Spleen (tissue), 11 donors: ENCODE measurements at regions not wholly inside any gene's neighbourhood (a gene's known extent, or its start where the extent isn't known, plus 50 kb on each side); places are given as distances from the start of the nearest gene placed in this dataset.

Source experiments
- DNase-seq: peaks from one replicate; pipeline ENCODE4 v3.0.0-alpha.2; 2020
- H3K27ac ChIP-seq, 8 donors: fragments of 200-600 bp; sonication (generic) in 7 of 8; 1 replicate in 4 of 8; 2 replicates in 4 of 8; pipeline versions ENCODE4 v1.5.0 to v1.8.0; 2016 to 2021; ENCODE audit warnings: inconsistent platforms in 4 of 8, mild to moderate bottlenecking in 4 of 8, moderate library complexity in 1 of 8
- H3K27me3 ChIP-seq, 7 donors: fragments of 200-600 bp; sonication (generic) in 6 of 7; replicated peaks in 1 of 7; 1 replicate in 4 of 7; 2 replicates in 3 of 7; pipeline versions ENCODE4 v1.5.0 to v1.8.0; 2016 to 2021; ENCODE audit warnings: inconsistent platforms in 3 of 7, mild to moderate bottlenecking in 1 of 7
- H3K36me3 ChIP-seq, 6 donors: fragments of 200-600 bp; sonication (generic) in 5 of 6; 1 replicate in 4 of 6; 2 replicates in 2 of 6; pipeline versions ENCODE4 v1.5.0 to v1.8.0; 2016 to 2021; ENCODE audit warnings: inconsistent platforms in 2 of 6
- H3K4me1 ChIP-seq, 6 donors: fragments of 200-600 bp; sonication (generic) in 5 of 6; 1 replicate in 3 of 6; 2 replicates in 3 of 6; pipeline versions ENCODE4 v1.5.0 to v1.8.0; 2016 to 2021; ENCODE audit warnings: inconsistent platforms in 3 of 6
- H3K4me3 ChIP-seq, 8 donors: fragments of 200-600 bp; sonication (generic) in 7 of 8; 1 replicate in 4 of 8; 2 replicates in 4 of 8; pipeline versions ENCODE4 v1.5.0 to v1.8.0; 2016 to 2021; ENCODE audit warnings: inconsistent platforms in 4 of 8, mild to moderate bottlenecking in 4 of 8, moderate library complexity in 2 of 8
- H3K9me3 ChIP-seq, 8 donors: fragments of 200-600 bp; sonication (generic) in 7 of 8; 1 replicate in 4 of 8; 2 replicates in 4 of 8; pipeline versions ENCODE4 v1.5.0 to v1.8.0; 2016 to 2021; ENCODE audit warnings: inconsistent platforms in 4 of 8
- CTCF ChIP-seq, 11 experiments: fragments of 200-600 bp in 7 of 11; fragments of 450-650 bp in 4 of 11; sonication (generic) in 4 of 11; IDR thresholded peaks in 8 of 11; conservative IDR thresholded peaks in 3 of 11; 1 replicate in 7 of 11; 2 replicates in 4 of 11; pipeline versions ENCODE4 v1.4.0 to v1.8.0; 2016 to 2021; ENCODE audit warnings: antibody characterized with exemption in 11 of 11, inconsistent platforms in 4 of 11, mild to moderate bottlenecking in 1 of 11
- POLR2A ChIP-seq, 3 donors: fragments of 450-650 bp; IDR thresholded peaks; one replicate each; pipeline ENCODE4 v1.5.1; 2017; ENCODE audit warnings: antibody characterized with exemption in 3 of 3, mild to moderate bottlenecking in 1 of 3
- POLR2AphosphoS5 ChIP-seq, 3 donors: sonication (generic); formaldehyde crosslinking; IDR thresholded peaks; one replicate each; pipeline ENCODE4 v1.5.1; 2017; ENCODE audit warnings: antibody characterized with exemption in 3 of 3
- WGBS, 5 donors: extraction: QIAGEN DNeasy Blood & Tissue Kit in 3 of 5; methylation state at CpG; one replicate each; pipeline versions ENCODE4 v1.1.5 to v1.1.7; 2013 to 2018; 5-methylcytosine and 5-hydroxymethylcytosine counted together
- intact Hi-C: fragments of 100-400 bp; cut with DNase I; formaldehyde crosslinking; loops from one replicate; pipeline ENCODE4 v1.15.0; 2023; ENCODE audit warnings: low total_unique reads
- donor health status: healthy with polysubstance abuse.
- donor health status: DM: no; HTN: no; CAD: no; lungs with moderate emphysema.
- donor health status: DM: no; HTN: no; CAD: no.
- donor health status: Bipolar disorder and iron deficiency.
- donor health status: healthy.
- donor health status: DM: no; HTN: no; CAD: no.
- donor health status: DM: yes; HTN: yes; CAD: no.

- H3K36me3 ChIP-seq = no peaks in the 10 kb centered on the region
- no peak for DNase-seq
- no peaks in the 10 kb centered on the region for H3K27me3 ChIP-seq
- H3K4me1 ChIP-seq = no peaks in the 10 kb centered on the region
- intact Hi-C loops = no loop called here
- H3K4me3 ChIP-seq = no peak overlapping the region
- 52 to 86% (median 62%) methylated on average over 2 of the region's 2 CpGs for WGBS, 5 donors
- H3K27ac ChIP-seq = no peak overlapping the region
- H3K9me3 ChIP-seq = peaks cover 0 to 7% (median 0%) of the 10 kb centered on the region in 8 donors
- TF ChIP-seq POLR2AphosphoS5 (IDR thresholded peaks at IDR 0.05) (no peak), CTCF (IDR thresholded peaks at IDR 0.05 in 8 of 11, conservative IDR thresholded peaks at IDR 0.05 in 3 of 11) (no peak), POLR2A (IDR thresholded peaks at IDR 0.05) (no peak)
Measured at GRCh38 chr7:89738549-89738948, 415.7 kb upstream of the STEAP1 start.

GRCh38 chr7:89757910-89758309, 396.4 kb upstream of the STEAP1 start:
- no peak for DNase-seq
- H3K36me3 ChIP-seq = no peaks in the 10 kb centered on the region
- no peaks in the 10 kb centered on the region for H3K9me3 ChIP-seq
- H3K4me3 ChIP-seq = no peak overlapping the region
- no peaks in the 10 kb centered on the region for H3K4me1 ChIP-seq
- TF ChIP-seq CTCF (IDR thresholded peaks at IDR 0.05 in 8 of 11, conservative IDR thresholded peaks at IDR 0.05 in 3 of 11) (no peak), POLR2A (IDR thresholded peaks at IDR 0.05) (no peak), POLR2AphosphoS5 (IDR thresholded peaks at IDR 0.05) (no peak)
- H3K27ac ChIP-seq = no peak overlapping the region
- intact Hi-C loops = no loop called here
- H3K27me3 ChIP-seq = no peaks in the 10 kb centered on the region

GRCh38 chr7:89760690-89761089, 393.6 kb upstream of the STEAP1 start:
- intact Hi-C loops = no loop called here
- 84 to 100% (median 91%) methylated on average over 2 to 3 of the region's 3 CpGs for WGBS, 5 donors
- no peaks in the 10 kb centered on the region for H3K4me1 ChIP-seq
- H3K27me3 ChIP-seq = no peaks in the 10 kb centered on the region
- no peaks in the 10 kb centered on the region for H3K36me3 ChIP-seq
- TF ChIP-seq POLR2AphosphoS5 (IDR thresholded peaks at IDR 0.05) = no peak
- TF ChIP-seq POLR2A (IDR thresholded peaks at IDR 0.05) = no peak
- no peak for TF ChIP-seq CTCF (IDR thresholded peaks at IDR 0.05 in 8 of 11, conservative IDR thresholded peaks at IDR 0.05 in 3 of 11)
- peaks cover 0 to 5% (median 0%) of the 10 kb centered on the region in 8 donors for H3K9me3 ChIP-seq
- H3K4me3 ChIP-seq = no peak overlapping the region
- H3K27ac ChIP-seq = no peak overlapping the region
- DNase-seq = no peak

GRCh38 chr7:89761173-89761572, 393.1 kb upstream of the STEAP1 start:
- peak; percentile 52 for DNase-seq
- TF ChIP-seq POLR2AphosphoS5 (IDR thresholded peaks at IDR 0.05) = no peak
- TF ChIP-seq CTCF (IDR thresholded peaks at IDR 0.05 in 8 of 11, conservative IDR thresholded peaks at IDR 0.05 in 3 of 11) = no peak
- TF ChIP-seq POLR2A (IDR thresholded peaks at IDR 0.05) = no peak
- H3K27me3 ChIP-seq = no peaks in the 10 kb centered on the region
- intact Hi-C loops = no loop called here
- 70 to 100% (median 93%) methylated on average over 1 of the region's 1 CpG; no CpG with 5 or more reads in 1 of the 5 donors for WGBS, 5 donors
- no peaks in the 10 kb centered on the region for H3K4me1 ChIP-seq
- H3K36me3 ChIP-seq = no peaks in the 10 kb centered on the region
- no peak overlapping the region for H3K27ac ChIP-seq
- peaks cover 0 to 5% (median 0%) of the 10 kb centered on the region in 8 donors for H3K9me3 ChIP-seq
- H3K4me3 ChIP-seq = no peak overlapping the region
